ENCODE measurements at regions not wholly inside any gene's neighbourhood (a gene's known extent, or its start where the extent isn't known, plus 50 kb on each side); places are given as distances from the start of the nearest gene placed in this dataset.

DNA sequence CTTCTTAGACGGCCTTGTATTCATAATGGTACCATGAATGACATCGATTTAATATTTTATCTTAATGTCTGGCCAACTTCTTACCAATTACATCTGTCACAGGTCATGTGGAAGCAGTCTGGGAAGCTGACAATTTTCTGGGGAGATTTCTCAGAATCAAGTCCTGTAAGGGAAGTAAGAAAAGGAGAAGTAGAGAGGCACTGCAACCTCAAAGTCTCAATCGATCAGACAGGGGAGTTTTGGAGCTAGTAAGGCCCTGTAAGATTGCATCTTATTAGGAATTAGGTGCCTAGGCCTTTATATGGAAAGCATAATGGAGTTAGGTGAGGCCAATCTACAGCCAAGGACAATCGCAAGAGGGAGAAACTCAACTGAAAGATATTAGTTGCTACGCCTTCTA lies 694.6 kb upstream of the SORCS1 start:
- no peak for TF ChIP-seq ZFX (IDR thresholded peaks at IDR 0.05)
- no peak for TF ChIP-seq CBX3 (IDR thresholded peaks at IDR 0.05; ENCODE audit: low read depth)
- TF ChIP-seq, protein P1, sequence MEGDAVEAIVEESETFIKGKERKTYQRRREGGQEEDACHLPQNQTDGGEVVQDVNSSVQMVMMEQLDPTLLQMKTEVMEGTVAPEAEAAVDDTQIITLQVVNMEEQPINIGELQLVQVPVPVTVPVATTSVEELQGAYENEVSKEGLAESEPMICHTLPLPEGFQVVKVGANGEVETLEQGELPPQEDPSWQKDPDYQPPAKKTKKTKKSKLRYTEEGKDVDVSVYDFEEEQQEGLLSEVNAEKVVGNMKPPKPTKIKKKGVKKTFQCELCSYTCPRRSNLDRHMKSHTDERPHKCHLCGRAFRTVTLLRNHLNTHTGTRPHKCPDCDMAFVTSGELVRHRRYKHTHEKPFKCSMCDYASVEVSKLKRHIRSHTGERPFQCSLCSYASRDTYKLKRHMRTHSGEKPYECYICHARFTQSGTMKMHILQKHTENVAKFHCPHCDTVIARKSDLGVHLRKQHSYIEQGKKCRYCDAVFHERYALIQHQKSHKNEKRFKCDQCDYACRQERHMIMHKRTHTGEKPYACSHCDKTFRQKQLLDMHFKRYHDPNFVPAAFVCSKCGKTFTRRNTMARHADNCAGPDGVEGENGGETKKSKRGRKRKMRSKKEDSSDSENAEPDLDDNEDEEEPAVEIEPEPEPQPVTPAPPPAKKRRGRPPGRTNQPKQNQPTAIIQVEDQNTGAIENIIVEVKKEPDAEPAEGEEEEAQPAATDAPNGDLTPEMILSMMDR (IDR thresholded peaks at IDR 0.05 in 2 of 3, conservative IDR thresholded peaks at IDR 0.05 in 1 of 3; ENCODE audit: borderline replicate concordance in 1 of 3, insufficient read depth in 1 of 3, low read depth in 2 of 3, low read length in 2 of 3) = no peak
- TF ChIP-seq POLR2A (IDR thresholded peaks at IDR 0.05; ENCODE audit: borderline replicate concordance, extremely low read depth, insufficient read depth, insufficient read length) = no peak
- TF ChIP-seq POLR2AphosphoS5 (IDR thresholded peaks at IDR 0.05; ENCODE audit: low read depth, low read length) = no peak
- TF ChIP-seq EZH2 (IDR thresholded peaks at IDR 0.05) = no peak
- TF ChIP-seq ATF3 (IDR thresholded peaks at IDR 0.05) = no peak
- TF ChIP-seq JUND (IDR thresholded peaks at IDR 0.05) = no peak
- no peak for TF ChIP-seq RAD21 (IDR thresholded peaks at IDR 0.05; ENCODE audit: low read depth)
- no peak for TF ChIP-seq ZNF274 (IDR thresholded peaks at IDR 0.05; ENCODE audit: low read depth, low read length)
- no peak for TF ChIP-seq EZH2phosphoT487 (IDR thresholded peaks at IDR 0.05; ENCODE audit: borderline replicate concordance)
- TF ChIP-seq, protein P2, sequence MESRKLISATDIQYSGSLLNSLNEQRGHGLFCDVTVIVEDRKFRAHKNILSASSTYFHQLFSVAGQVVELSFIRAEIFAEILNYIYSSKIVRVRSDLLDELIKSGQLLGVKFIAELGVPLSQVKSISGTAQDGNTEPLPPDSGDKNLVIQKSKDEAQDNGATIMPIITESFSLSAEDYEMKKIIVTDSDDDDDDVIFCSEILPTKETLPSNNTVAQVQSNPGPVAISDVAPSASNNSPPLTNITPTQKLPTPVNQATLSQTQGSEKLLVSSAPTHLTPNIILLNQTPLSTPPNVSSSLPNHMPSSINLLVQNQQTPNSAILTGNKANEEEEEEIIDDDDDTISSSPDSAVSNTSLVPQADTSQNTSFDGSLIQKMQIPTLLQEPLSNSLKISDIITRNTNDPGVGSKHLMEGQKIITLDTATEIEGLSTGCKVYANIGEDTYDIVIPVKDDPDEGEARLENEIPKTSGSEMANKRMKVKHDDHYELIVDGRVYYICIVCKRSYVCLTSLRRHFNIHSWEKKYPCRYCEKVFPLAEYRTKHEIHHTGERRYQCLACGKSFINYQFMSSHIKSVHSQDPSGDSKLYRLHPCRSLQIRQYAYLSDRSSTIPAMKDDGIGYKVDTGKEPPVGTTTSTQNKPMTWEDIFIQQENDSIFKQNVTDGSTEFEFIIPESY (IDR thresholded peaks at IDR 0.05; ENCODE audit: extremely low read depth, insufficient replicate concordance, low read length) = no peak

Measured in HCT116 (cell line).